ENCODE measurements at regions not wholly inside any gene's neighbourhood (a gene's known extent, or its start where the extent isn't known, plus 50 kb on each side); places are given as distances from the start of the nearest gene placed in this dataset.

GRCh38 chr3:145219355-145220235 lies 941.4 kb downstream of the PLOD2 start:
- dilution Hi-C loops (cut with MboI; ENCODE audit: extremely low pct_ligation_motif_present, low sequenced_read_pairs) = no loop called here
- FAIRE-seq = no peak
- no peak for DNase-seq (ENCODE audit: low read depth, low spot score)

GRCh38 chr3:145224886-145225285 lies 936.1 kb downstream of the PLOD2 start:
- no peak overlapping the region for H2AFZ ChIP-seq (ENCODE audit: control insufficient read depth, low read length)
- no peak overlapping the region for H3K27ac ChIP-seq (ENCODE audit: control insufficient read depth, insufficient read depth, low read length)
- no peaks in the 10 kb centered on the region for H3K9me1 ChIP-seq (ENCODE audit: control insufficient read depth, extremely low read depth, insufficient read depth, low read length)
- no peak overlapping the region for H3K4me3 ChIP-seq (ENCODE audit: control insufficient read depth in 2 of 3, extremely low read depth in 1 of 3, insufficient read depth in 2 of 3, low read depth in 1 of 3, low read length in 3 of 3)
- H4K20me1 ChIP-seq (ENCODE audit: control insufficient read depth, extremely low read depth, insufficient read depth, low read length) = no peaks in the 10 kb centered on the region
- H3K9ac ChIP-seq (ENCODE audit: control insufficient read depth, extremely low read depth, insufficient read depth, low read length) = no peak overlapping the region
- no peaks in the 10 kb centered on the region for H3K9me3 ChIP-seq (ENCODE audit: control insufficient read depth, low read depth, low read length)
- DNase-seq (ENCODE audit: low read depth, low spot score) (no peak), FAIRE-seq (no peak)
- no peak for TF ChIP-seq CTCF (optimal IDR thresholded peaks at IDR 0.05 in 1 of 3, IDR thresholded peaks at IDR 0.05 in 1 of 3, conservative IDR thresholded peaks at IDR 0.05 in 1 of 3; ENCODE audit: extremely low read depth in 1 of 3, insufficient read depth in 2 of 3, low read length in 3 of 3)
- no peak for TF ChIP-seq EZH2 (IDR thresholded peaks at IDR 0.05; ENCODE audit: low read length)
- no peaks in the 10 kb centered on the region for H3K79me2 ChIP-seq (ENCODE audit: control insufficient read depth, insufficient read depth, low read length)
- no peaks in the 10 kb centered on the region for H3K4me1 ChIP-seq (ENCODE audit: control insufficient read depth, extremely low read depth, insufficient read depth, low read length)
- H3K4me2 ChIP-seq (ENCODE audit: control insufficient read depth, extremely low read depth, insufficient read depth, low read depth, low read length) = no peak overlapping the region
- H3K36me3 ChIP-seq (ENCODE audit: control insufficient read depth in 2 of 2, extremely low read depth in 1 of 2, insufficient read depth in 2 of 2, low read length in 2 of 2) = no peaks in the 10 kb centered on the region
- H3K27me3 ChIP-seq (ENCODE audit: control insufficient read depth, extremely low read depth, insufficient read depth, low read length) = no peaks in the 10 kb centered on the region
- dilution Hi-C loops (cut with MboI; ENCODE audit: extremely low pct_ligation_motif_present, low sequenced_read_pairs) = no loop called here

More at GRCh38 chr3:145219355-145220235, 941.4 kb downstream of the PLOD2 start:
- H4K20me1 ChIP-seq (ENCODE audit: control insufficient read depth, extremely low read depth, insufficient read depth, low read length) = no peaks in the 10 kb centered on the region
- no peaks in the 10 kb centered on the region for H3K79me2 ChIP-seq (ENCODE audit: control insufficient read depth, insufficient read depth, low read length)
- no peak overlapping the region for H3K27ac ChIP-seq (ENCODE audit: control insufficient read depth, insufficient read depth, low read length)
- H3K36me3 ChIP-seq (ENCODE audit: control insufficient read depth in 2 of 2, extremely low read depth in 1 of 2, insufficient read depth in 2 of 2, low read length in 2 of 2) = no peaks in the 10 kb centered on the region
- H3K9me3 ChIP-seq (ENCODE audit: control insufficient read depth, low read depth, low read length) = no peaks in the 10 kb centered on the region
- H3K9me1 ChIP-seq (ENCODE audit: control insufficient read depth, extremely low read depth, insufficient read depth, low read length) = no peaks in the 10 kb centered on the region
- H2AFZ ChIP-seq (ENCODE audit: control insufficient read depth, low read length) = no peak overlapping the region
- TF ChIP-seq EZH2 (IDR thresholded peaks at IDR 0.05; ENCODE audit: low read length) = no peak
- TF ChIP-seq CTCF (optimal IDR thresholded peaks at IDR 0.05 in 1 of 3, IDR thresholded peaks at IDR 0.05 in 1 of 3, conservative IDR thresholded peaks at IDR 0.05 in 1 of 3; ENCODE audit: extremely low read depth in 1 of 3, insufficient read depth in 2 of 3, low read length in 3 of 3) = no peak
- no peaks in the 10 kb centered on the region for H3K27me3 ChIP-seq (ENCODE audit: control insufficient read depth, extremely low read depth, insufficient read depth, low read length)
- H3K4me1 ChIP-seq (ENCODE audit: control insufficient read depth, extremely low read depth, insufficient read depth, low read length) = no peaks in the 10 kb centered on the region
- no peak overlapping the region for H3K4me3 ChIP-seq (ENCODE audit: control insufficient read depth in 2 of 3, extremely low read depth in 1 of 3, insufficient read depth in 2 of 3, low read depth in 1 of 3, low read length in 3 of 3)
- no peak overlapping the region for H3K4me2 ChIP-seq (ENCODE audit: control insufficient read depth, extremely low read depth, insufficient read depth, low read depth, low read length)
- no peak overlapping the region for H3K9ac ChIP-seq (ENCODE audit: control insufficient read depth, extremely low read depth, insufficient read depth, low read length)
